Caco-2 (cell line): ENCODE measurements at regions not wholly inside any gene's neighbourhood (a gene's known extent, or its start where the extent isn't known, plus 50 kb on each side); places are given as distances from the start of the nearest gene placed in this dataset.
"Not testable (repeated sequence)": the region's sequence is repeated elsewhere in the genome, so short reads cannot be mapped to it uniquely, and the experiment has no call there.

ENCODE experiments used
- BruUV-seq: library from RNA; stranded (reverse); fragments of 400-500 nt; replicated peaks from 2 replicates; lab custom pipeline; 2021; lab: Mats Ljungman, UMichigan
- CTCF ChIA-PET: fragments of 300-600 bp; sonication (Branson Sonifier 250); formaldehyde crosslinking; loops from one replicate; lab custom pipeline; 2022; ENCODE audit warnings: antibody characterized with exemption; lab: Charles Lee
- POLR2A ChIA-PET: fragments of 300-600 bp; sonication (Branson Sonifier 250); formaldehyde crosslinking; loops from one replicate; lab custom pipeline; 2022; ENCODE audit warnings: antibody characterized with exemption; lab: Charles Lee
- DNase-seq, 2 experiments: peaks; one replicate each; pipeline versions ENCODE4 v3.0.0 to v3.0.0-alpha.2; 2020 to 2022
- H3K27me3 ChIP-seq: replicated peaks from 2 replicates; pipeline ENCODE4 v1.6.0; 2011; ENCODE audit warnings: low read length; ENCODE audit not compliant: control insufficient read depth, insufficient read depth
- H3K36me3 ChIP-seq: 2 replicates; pipeline ENCODE4 v1.5.1; 2011; ENCODE audit warnings: low read length; ENCODE audit not compliant: control insufficient read depth, insufficient read depth
- H3K4me1 ChIP-seq: fragments of 250-450 bp; sonication (Bioruptor Pico); 2 replicates; pipeline ENCODE4 v1.5.1; 2020; ENCODE audit warnings: mild to moderate bottlenecking
- H3K4me3 ChIP-seq: 2 replicates; pipeline ENCODE4 v1.5.1; 2011; ENCODE audit warnings: low read depth, mild to moderate bottlenecking, control low read depth, low read length
- H3K9me3 ChIP-seq: fragments of 250-450 bp; sonication (Bioruptor Pico); 2 replicates; pipeline ENCODE4 v1.5.1; 2020; ENCODE audit warnings: mild to moderate bottlenecking, moderate library complexity
- H3K27ac Mint-ChIP-seq: one replicate; pipeline ENCODE4 v1.8.0; 2022; ENCODE audit warnings: mixed read lengths; ENCODE audit not compliant: unreplicated experiment
- H3K27me3 Mint-ChIP-seq: one replicate; pipeline ENCODE4 v1.8.0; 2022; ENCODE audit warnings: mixed read lengths; ENCODE audit not compliant: insufficient read depth, unreplicated experiment
- H3K36me3 Mint-ChIP-seq: one replicate; pipeline ENCODE4 v1.8.0; 2022; ENCODE audit warnings: mild to moderate bottlenecking, mixed read lengths; ENCODE audit not compliant: insufficient read depth, unreplicated experiment
- H3K4me1 Mint-ChIP-seq: one replicate; pipeline ENCODE4 v1.8.0; 2022; ENCODE audit warnings: low read depth, mixed read lengths; ENCODE audit not compliant: unreplicated experiment
- H3K4me3 Mint-ChIP-seq: one replicate; pipeline ENCODE4 v1.8.0; 2022; ENCODE audit warnings: mild to moderate bottlenecking, moderate library complexity, mixed read lengths; ENCODE audit not compliant: unreplicated experiment
- H3K9me3 Mint-ChIP-seq: one replicate; pipeline ENCODE4 v1.8.0; 2022; ENCODE audit warnings: mixed read lengths; ENCODE audit not compliant: unreplicated experiment
- intact Hi-C: fragments of 100-400 bp; cut with micrococcal nuclease; formaldehyde crosslinking; loops from one replicate; pipeline ENCODE4 v1.10.0; 2022; ENCODE audit not compliant: unreplicated experiment
- TF ChIP-seq, protein P1 (sequence below), 2 experiments: fragments of 200-600 bp in 1 of 2; IDR thresholded peaks; 1 replicate in 1 of 2; 2 replicates in 1 of 2; pipeline versions ENCODE4 v1.5.1 to v1.8.0; 2011 to 2022; ENCODE audit warnings: antibody characterized with exemption in 1 of 2, control low read depth in 1 of 2, inconsistent platforms in 1 of 2, low read depth in 1 of 2, low read length in 1 of 2, mild to moderate bottlenecking in 1 of 2, moderate library complexity in 1 of 2; ENCODE audit not compliant: insufficient read depth in 1 of 2, severe bottlenecking in 1 of 2, unreplicated experiment in 1 of 2

DNA sequence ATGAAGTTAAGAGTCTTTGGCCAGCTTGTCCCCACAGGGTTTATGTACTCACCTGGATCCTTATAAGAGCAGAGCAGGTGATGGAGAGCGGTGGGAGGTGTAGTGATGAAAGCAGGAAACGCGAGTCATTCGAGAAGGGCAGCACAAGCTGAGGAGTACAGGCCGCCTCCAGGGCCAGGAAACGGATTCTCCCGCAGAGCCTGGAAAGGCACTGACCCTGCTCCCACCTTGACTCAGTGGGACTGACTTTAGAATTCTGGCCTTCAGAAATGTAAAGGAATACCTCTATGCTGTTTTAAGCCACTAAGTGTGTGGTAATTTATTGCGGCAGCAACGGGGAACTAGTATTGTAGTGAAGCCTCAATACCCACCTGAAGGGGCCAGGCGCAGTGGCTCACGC, 137.7 kb upstream of the KCTD7 start:
- H3K36me3 Mint-ChIP-seq, BruUV-seq, H3K36me3 ChIP-seq, H3K4me1 Mint-ChIP-seq, POLR2A ChIA-PET, H3K4me1 ChIP-seq, intact Hi-C loops, DNase-seq, H3K27me3 Mint-ChIP-seq, H3K4me3 ChIP-seq, H3K4me3 Mint-ChIP-seq, H3K27ac Mint-ChIP-seq, H3K9me3 Mint-ChIP-seq, H3K27me3 ChIP-seq, CTCF ChIA-PET, H3K9me3 ChIP-seq: not testable (repeated sequence)

DNA sequence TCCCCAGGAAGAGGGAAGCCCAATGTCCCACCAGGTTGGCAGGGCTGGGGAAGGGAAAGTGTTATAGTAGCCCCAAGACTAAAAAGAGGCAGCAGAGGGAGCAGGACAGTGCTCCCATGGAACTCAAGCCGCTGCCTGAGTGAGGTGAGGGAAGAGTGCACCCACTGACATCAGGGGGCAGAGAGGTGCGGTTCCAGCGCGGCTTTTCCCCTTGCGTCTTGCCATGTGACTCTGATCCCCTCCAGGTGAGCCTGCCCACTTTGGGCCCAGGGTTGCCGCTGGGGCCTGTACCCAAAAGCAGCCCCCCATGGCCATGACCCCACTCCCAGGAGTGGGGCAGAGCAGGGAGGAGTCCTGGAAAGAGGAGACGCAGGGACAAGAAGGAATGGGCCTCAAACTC, 136.3 kb upstream of the KCTD7 start:
- CTCF ChIA-PET, H3K27me3 ChIP-seq, H3K36me3 ChIP-seq, H3K9me3 ChIP-seq, H3K4me1 ChIP-seq, intact Hi-C loops, BruUV-seq, H3K9me3 Mint-ChIP-seq, DNase-seq, H3K36me3 Mint-ChIP-seq, H3K4me1 Mint-ChIP-seq, H3K27me3 Mint-ChIP-seq: not testable (repeated sequence)
- POLR2A ChIA-PET = interaction anchor here (0.7 to 1.7 kb wide), 2 partner anchors 78 to 213 kb away, joined by 3 to 33 read pairs; no protein-coding TSS in a partner anchor
- peak overlapping the region; percentile 61 for H3K4me3 ChIP-seq
- Mint-ChIP-seq H3K4me3 (peak overlapping the region; percentile 84), H3K27ac (peak overlapping the region; percentile 98)

DNA sequence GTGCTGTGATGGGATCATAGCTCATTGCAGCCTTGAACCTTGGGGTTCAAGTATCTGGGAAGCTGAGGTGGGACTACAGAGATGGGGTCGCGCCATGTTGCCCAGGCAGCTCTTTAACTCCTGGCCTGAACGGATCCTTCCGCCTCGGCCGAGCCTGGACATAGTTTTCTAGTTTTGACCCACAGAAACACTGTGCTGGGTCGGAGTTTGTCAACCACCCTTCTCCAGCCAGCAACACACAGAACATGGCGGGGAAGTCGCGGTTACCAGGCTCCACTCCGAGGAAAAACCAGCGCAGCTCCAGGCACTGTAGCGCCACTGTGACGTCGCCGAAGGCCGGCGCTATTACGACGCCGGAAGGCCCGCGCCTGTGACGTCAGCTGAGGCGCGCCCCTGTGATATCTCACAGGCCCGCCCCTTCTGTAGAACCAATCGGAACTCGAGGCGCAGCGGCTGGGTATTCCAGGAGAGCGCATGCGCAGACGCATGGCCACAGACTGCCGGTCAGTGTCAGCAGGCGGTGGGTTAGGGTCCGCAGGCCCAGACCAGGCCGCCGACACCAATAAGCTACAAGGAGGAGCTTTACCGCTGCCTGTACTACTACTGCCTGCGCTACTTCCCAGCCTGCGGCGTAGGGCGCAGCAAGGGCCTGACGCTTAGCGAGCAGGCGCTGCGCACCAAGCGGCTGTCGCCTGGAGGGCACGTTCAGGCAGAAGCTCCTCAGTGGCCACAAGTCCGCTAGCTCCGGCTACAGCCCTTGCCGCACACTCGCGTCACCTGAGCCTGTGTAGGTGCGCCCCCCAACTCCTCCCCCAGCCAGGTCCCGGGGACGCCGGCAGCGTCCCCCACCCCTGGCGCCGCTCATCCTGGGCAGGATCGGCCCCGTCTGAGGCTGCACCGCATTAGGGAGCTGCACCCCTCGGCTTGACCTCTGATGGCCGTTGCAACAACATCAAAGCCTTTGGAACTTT, 135.2 kb upstream of the KCTD7 start:
- H3K4me3 ChIP-seq = peak overlapping the region; percentile 61
- peaks cover 10% of the 10 kb centered on the region for H3K36me3 Mint-ChIP-seq
- no peaks in the 10 kb centered on the region for H3K9me3 Mint-ChIP-seq
- TF ChIP-seq, protein P1, sequence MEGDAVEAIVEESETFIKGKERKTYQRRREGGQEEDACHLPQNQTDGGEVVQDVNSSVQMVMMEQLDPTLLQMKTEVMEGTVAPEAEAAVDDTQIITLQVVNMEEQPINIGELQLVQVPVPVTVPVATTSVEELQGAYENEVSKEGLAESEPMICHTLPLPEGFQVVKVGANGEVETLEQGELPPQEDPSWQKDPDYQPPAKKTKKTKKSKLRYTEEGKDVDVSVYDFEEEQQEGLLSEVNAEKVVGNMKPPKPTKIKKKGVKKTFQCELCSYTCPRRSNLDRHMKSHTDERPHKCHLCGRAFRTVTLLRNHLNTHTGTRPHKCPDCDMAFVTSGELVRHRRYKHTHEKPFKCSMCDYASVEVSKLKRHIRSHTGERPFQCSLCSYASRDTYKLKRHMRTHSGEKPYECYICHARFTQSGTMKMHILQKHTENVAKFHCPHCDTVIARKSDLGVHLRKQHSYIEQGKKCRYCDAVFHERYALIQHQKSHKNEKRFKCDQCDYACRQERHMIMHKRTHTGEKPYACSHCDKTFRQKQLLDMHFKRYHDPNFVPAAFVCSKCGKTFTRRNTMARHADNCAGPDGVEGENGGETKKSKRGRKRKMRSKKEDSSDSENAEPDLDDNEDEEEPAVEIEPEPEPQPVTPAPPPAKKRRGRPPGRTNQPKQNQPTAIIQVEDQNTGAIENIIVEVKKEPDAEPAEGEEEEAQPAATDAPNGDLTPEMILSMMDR (IDR thresholded peaks at IDR 0.05; ENCODE audit: insufficient read depth in 1 of 2, low read depth in 1 of 2, low read length in 1 of 2, severe bottlenecking in 1 of 2, unreplicated experiment in 1 of 2) = peak in 1 of 2 experiments; percentile 29
- H3K27me3 Mint-ChIP-seq = no peaks in the 10 kb centered on the region
- TSS peak; percentile 78 for BruUV-seq
- H3K4me1 ChIP-seq = 0 out of 2 replicates have a peak, but pooled peaks cover 5% of the 10 kb centered on the region
- H3K4me1 Mint-ChIP-seq = no peaks in the 10 kb centered on the region
- intact Hi-C loops = loop anchor here (1.0 kb wide), 3 partner anchors 80 to 462 kb away; no protein-coding TSS in a partner anchor
- H3K36me3 ChIP-seq = no peaks in the 10 kb centered on the region
- peak overlapping the region; percentile 84 for H3K4me3 Mint-ChIP-seq
- ChIA-PET POLR2A (interaction anchor here (0.5 to 1.7 kb wide), 25 partner anchors 17 to 809 kb away, joined by 3 to 33 read pairs (median 4); partner anchors contain the start of genes CRCP, RABGEF1 and TYW1), CTCF (interaction anchor here (1.0 to 1.9 kb wide), 3 partner anchors 38 to 463 kb away, joined by 3 to 14 read pairs (median 8); no protein-coding TSS in a partner anchor)
- peak overlapping the region; percentile 98 for H3K27ac Mint-ChIP-seq
- H3K9me3 ChIP-seq = no peaks in the 10 kb centered on the region
- peak; percentile 98 to 99 for DNase-seq
- H3K27me3 ChIP-seq = no peaks in the 10 kb centered on the region

DNA sequence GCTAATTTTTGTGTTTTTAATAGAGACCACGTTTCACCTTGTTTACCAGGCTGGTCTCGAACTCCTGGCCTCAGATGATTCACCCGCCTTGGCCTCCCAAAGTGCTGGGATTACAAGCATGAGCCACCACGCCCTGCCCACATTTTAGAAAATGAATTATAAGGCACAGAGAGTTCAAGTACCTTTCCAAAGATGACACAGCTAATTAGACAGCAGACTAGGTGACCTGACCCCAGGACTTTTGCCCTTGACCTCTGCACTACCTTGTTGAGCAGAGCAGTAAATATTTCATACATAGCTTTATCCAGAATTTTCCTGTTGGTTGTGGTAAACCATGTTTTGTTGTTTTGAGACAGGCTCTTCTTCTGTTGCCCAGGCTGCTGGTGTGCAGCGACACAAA, 131.3 kb upstream of the KCTD7 start:
- peaks cover 6% of the 10 kb centered on the region for H3K4me1 Mint-ChIP-seq
- Histone ChIP-seq H3K4me3 (no peak overlapping the region), H3K36me3 (no peaks in the 10 kb centered on the region), H3K4me1 (0 out of 2 replicates have a peak, but pooled peaks cover 3% of the 10 kb centered on the region), H3K9me3 (no peaks in the 10 kb centered on the region), H3K27me3 (no peaks in the 10 kb centered on the region)
- ChIA-PET CTCF (no interaction called here), POLR2A (no interaction called here)
- BruUV-seq = no TSS peak
- no peak overlapping the region for H3K4me3 Mint-ChIP-seq
- DNase-seq = no peak
- H3K27me3 Mint-ChIP-seq = no peaks in the 10 kb centered on the region
- intact Hi-C loops = no loop called here
- H3K36me3 Mint-ChIP-seq = peaks cover 10% of the 10 kb centered on the region
- TF ChIP-seq, protein P1 (IDR thresholded peaks at IDR 0.05; ENCODE audit: insufficient read depth in 1 of 2, low read depth in 1 of 2, low read length in 1 of 2, severe bottlenecking in 1 of 2, unreplicated experiment in 1 of 2) = no peak
- H3K27ac Mint-ChIP-seq = no peak overlapping the region
- H3K9me3 Mint-ChIP-seq = no peaks in the 10 kb centered on the region
